ELR (cell line): ENCODE measurements at regions not wholly inside any gene's neighbourhood (a gene's known extent, or its start where the extent isn't known, plus 50 kb on each side); places are given as distances from the start of the nearest gene placed in this dataset.
"Not testable (repeated sequence)": the region's sequence is repeated elsewhere in the genome, so short reads cannot be mapped to it uniquely, and the experiment has no call there.

Source experiments
- DNase-seq: peaks from one replicate; pipeline ENCODE4 v3.0.0-alpha.2; 2015; ENCODE audit warnings: low read depth

DNA sequence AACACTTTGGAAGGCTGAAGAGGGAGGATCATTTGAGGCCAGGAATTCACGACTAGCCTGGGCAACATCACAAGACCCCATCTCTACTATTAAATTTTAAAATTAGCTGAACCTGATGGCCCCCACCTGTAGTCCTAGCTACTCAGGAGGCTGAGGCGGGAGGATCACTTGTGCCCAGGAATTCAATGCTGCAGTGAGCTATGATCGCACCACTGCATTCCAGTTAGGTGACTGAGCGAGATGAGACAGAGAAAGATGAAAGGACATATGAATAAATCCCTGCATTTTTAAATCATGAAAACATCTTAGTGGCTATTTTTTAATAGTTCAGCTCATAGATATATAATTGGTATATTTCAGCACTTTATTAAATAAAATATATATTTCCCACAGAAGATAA, 93.8 kb downstream of the GPR63 start:
- DNase-seq, result peak; percentile 30

DNA sequence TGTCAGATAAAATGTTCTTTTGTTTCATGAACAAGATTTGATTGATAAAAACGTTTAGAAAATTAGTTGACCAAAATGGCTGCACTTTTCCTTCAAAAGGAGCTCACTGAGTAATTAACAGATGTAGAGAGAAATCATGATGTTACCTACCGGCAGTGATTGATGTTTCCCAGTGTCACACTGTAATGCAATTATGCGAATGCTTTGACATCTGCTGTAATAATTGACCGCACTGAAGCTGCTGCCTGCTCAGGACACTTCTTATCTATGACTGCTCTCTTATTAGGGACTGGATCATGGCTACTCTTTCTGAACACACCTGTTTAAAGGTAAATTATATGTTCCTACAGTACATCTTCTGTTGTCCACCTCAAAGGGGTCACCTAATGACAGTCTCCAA, 94.6 kb downstream of the GPR63 start:
- DNase-seq, result no peak

DNA sequence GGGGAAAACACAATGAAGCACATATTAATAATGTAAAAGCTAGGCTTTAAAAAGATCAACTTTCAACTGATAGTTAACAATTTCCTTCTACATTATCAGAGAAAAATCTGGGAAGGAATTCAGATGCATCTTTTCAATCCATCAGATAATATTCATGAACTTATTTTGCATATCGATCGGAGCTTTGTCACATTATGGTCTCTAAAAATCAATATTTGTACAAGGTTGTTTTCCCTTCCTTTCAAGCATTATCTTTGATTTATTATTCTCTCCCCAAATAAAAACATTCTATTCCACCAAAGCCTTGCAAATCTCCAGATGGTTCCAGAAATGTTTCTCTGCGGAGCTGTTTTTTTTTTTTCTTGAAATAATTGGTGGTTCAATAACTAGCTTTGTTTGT, 101.9 kb downstream of the GPR63 start:
- no peak for DNase-seq

DNA sequence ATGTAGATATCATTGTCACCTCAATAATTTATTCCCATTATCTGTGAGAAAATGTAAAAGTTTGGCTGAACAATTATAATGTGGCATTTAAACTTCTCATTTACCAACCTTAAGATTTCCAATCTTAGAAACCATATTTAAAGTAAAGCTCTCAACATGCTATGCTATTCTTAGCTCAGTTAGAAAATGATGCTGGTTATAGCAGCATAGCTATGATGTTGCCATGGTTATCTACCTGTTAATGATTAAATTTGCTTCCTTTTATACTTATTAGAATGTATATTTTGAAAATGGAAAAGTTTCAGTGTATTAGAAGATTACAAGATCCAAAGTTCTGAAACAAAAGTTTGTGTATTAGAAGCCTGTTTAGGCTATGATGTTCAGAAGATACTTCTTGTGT, 110.1 kb downstream of the GPR63 start:
- DNase-seq, result no peak

DNA sequence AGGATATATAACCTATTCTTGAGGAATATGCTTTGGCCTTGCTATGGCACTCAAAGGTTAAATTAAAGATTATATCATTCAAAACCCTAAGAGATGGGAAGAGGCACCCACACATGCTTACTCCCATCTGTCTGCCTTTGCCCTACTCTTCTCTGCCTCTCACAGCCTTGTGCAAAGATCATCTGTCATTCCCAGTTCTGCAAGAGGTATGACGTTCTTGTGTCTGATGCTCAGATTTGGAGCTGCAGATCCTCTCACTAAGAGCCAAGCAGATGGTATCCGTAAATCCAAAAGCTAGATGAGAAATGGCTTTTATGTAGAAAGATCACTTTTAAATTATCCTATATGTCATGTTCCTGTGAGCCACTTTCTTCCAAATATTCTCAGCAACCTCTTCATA, 112.0 kb downstream of the GPR63 start:
- DNase-seq, result no peak

DNA sequence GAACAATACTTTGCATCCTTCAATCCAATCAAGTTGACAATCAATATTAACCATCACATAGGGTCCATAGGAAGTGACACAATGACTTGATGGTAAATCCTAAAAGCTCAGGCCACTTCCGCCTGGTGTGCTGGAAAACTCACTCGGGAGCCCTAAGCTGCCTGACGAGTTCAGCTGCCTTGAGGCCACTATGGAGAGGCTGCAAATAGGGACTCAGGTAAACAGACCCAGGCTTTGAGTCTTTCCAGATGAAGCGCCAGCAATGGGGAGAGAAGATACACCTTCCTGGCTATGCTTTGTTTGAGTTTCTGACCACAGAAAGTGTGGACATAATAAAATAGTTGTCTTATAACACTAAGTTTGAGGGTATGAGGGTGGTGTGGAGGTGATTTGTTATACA, 112.6 kb downstream of the GPR63 start:
- no peak for DNase-seq

DNA sequence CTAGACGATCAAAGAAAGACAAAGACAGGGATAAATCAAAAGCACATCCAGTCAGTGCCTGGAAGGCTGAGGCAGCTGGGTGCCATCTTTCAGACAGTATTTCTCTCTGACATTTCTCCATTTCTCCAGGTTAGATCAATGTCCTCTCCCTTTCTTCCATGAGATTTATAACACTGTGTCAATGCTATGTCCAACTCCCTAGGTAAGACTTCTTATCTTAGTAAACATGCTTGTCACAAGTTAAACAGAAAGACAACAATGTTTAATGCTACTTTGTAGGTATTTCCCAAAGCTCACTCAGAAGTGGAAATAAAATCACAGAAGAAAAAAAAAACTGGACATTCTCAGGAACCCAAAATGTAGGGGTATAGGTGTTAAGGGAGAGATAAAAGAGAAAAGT, 113.9 kb downstream of the GPR63 start:
- no peak for DNase-seq

DNA sequence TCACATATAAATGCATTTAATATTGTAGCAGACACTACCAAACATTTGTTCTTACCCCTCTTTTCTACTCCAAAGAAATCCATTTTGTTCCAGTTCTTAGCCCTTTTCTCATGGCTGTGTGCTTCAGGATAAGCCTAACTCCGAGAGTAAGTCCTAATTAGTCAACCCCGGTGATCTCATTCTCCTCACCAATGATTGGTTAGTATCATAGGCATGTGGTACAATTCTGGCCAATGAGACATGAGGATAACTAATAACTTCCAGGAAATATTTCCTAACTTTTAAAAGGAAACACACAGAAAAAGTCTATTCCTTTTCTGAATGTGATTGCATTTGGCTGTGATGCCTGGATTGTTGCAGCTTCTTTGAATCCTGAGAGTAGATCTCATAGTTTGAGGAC, 116.0 kb downstream of the GPR63 start:
- peak; percentile 9 for DNase-seq

DNA sequence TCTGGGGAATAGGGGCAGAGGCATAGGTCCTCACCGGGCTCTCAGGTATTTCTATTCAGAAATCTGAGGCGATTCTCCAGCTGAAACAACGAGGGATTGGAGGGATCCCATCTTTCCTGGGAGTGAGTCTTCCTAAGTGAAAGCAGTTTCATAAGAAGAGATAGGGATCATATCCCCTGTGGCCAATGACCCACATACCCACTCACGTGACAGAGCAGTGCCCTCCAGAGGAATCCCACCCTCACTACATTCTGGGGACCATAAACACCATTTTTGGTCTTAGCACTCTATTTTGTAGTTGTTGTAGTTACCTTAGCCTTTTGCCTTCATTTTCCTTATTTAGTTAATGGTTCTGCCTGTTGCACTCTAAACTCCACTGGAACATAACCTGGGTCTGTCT, 121.1 kb downstream of the GPR63 start:
- no peak for DNase-seq

DNA sequence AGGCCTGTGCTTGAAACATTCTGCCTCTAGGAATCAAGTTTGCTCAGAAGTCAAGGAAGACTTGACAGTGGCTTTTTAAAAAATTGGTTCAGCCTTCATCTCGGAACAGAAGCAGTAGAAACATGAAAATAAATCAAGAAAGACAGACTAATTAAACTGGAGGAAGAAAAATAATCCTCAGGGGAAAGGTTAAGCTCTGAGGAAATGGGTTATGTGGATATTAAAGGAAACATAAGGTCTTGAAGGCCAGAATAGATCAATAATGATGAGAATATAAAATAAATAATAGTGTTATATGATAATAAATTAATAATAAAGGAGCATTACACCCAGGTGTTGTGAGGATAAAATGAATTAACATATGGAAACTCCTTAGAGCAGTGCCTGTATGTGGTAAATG, 121.7 kb downstream of the GPR63 start:
- no peak for DNase-seq

DNA sequence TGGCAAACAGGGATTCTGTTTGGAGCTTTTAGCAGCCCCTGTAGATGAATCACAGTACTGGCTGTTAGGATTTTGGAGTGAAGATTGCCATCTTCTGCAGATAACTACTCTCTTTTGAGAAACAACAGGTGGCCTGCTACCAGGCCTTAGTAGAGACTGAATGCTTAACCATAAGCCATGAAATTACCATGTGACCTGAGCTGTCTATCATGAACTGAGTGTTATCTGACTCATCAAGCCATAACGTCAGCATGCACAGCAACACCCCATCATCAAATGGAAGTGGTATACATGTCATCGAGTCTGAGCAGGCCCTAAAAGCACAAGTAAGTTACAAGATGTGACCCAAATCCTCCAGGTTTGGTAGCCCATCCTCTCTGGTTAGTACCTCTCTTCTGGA, 132.6 kb downstream of the GPR63 start:
- no peak for DNase-seq

DNA sequence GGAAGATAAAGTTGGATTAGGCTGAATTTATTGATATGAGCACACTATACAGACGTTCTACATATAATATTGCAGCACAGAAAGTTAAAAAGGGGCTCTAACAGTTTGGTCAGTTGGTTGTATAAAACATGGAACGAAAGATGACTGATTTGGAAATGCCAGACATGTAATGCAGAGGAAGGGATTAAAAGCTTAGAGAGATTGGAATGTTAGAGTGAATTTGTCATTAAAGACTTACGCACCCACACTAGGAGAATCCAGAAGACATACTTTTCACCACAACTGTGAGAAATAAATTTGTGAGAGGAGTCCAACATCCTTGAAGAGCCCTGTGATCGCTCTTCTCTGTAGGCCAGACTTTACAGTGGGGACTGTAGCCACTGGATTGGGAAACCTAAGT, 134.7 kb downstream of the GPR63 start:
- no peak for DNase-seq

DNA sequence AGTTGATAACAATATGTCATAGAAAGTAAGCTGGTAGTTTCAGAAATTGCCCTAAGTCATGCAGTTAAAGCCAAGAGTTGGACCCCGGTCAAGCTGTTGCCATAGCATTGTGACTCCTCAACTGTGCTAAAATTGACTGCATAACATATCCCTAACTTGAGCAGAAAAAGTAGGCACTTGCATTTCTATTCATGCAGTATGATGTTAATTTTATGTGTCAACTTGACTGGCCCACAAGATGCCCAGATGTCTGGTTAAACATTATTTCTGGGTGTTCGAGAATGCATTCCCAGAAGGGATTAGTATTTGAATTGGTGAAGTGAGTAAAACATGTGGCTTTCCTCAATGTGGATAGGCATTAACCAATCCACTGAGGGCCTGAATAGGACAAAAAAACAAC, 136.4 kb downstream of the GPR63 start:
- no peak for DNase-seq

DNA sequence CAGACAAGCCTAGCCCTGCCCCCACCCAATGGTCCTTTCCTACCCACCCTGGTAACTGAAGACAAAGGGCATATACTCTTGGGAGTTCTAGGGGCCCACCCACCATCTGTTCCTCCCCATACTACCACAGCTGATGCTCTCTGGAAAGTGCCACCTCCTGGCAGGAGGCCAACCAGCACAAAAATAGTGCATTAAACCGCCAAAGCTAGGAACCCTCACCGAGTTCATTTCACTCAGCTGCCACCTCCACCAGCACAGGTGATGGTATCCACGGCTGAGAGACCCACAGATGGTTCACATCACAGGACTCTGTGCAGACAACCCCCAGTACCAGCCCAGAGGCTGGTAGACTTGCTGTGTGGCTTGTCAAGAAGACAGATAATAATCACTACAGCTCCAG, 131.5 kb downstream of the FHL5 start:
- DNase-seq, result not testable (repeated sequence)

DNA sequence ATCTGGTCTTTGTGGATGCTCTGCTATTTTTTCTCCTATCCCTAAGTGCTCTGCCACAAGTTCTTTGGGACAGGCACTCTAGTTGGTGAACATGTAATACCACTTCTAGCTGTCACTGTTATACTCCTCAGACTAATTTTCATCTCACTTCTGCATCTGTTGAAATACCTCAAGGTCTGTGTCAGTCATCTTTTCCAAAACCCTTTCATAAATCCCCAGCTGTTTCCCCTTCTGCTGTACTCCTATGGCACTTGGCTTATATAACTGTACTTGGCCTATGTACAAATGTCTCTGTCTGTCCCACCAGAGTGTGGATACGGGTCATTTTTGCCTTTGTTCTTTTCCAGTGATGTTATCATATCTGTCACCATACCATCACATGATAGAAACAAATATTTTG, 124.2 kb downstream of the FHL5 start:
- DNase-seq, result no peak

DNA sequence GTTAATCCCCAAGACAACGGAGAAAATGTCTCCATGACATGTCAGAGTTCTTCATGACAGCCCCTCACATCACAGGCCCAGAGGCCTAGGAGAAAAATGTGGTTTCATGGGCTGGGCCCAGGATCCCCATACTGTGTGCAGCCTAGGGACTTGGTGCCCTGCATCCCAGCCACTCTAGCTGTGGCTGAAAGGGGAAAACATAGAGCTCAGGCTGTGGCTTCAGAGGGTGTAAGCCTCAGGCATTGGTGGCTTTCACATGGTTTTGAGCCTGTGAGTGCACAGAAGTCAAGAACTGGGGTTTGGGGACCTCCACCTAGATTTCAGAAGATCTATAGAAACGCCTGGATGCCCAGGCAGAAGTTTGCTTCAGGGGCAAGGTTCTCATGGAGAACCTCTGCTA, 122.8 kb downstream of the FHL5 start:
- no peak for DNase-seq

DNA sequence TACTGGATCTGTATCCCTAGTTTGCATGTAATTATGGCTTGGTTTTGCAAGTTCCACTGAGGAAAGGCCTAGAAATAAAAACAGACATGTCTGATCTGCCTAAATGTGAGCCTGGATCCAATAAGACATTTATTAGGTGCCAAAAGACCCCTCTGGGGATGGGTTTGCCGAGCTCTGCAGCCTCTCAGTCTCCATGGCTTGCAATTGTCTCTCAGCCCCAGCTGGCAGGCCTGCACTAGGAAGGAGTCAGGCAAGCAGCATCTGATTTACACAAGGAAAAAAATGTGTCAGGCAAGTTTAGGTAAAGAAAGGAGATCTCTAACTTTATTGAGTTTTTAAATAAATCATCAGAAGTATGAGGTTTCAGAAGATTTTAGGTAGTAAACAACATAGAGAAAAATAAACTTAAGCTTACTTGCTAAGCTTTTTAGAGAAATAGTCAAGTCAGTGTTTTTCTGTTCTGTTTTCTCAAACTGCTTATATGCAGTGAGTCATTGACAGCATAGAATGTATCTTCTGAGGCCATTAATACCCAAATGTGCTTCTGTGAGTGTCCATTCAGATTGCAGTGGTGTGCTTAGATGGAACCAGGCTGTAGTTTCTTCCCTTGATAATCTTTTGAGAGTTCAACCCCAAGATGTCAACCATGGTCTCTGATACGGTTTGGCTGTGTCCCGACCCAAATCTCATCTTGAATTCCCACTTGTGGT, 121.0 kb downstream of the FHL5 start:
- DNase-seq, result no peak

DNA sequence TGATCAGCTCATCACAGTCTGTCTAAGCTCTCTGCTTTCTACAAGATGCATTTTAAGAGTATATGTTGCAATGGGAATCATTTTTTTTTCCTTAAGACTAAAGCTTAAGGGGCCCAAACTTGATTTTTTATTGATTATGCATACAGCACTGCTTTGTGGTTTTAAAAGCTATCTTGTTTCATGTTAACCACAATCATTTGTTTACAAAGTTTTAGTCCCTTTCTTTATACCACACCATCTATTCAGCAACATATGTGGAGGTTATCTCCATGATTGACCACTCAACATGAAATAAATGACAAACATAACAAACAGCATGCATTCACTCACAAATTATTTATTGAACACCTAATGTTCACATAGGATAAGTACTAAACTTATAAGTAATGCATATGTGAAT, 119.1 kb downstream of the FHL5 start:
- DNase-seq, result no peak

DNA sequence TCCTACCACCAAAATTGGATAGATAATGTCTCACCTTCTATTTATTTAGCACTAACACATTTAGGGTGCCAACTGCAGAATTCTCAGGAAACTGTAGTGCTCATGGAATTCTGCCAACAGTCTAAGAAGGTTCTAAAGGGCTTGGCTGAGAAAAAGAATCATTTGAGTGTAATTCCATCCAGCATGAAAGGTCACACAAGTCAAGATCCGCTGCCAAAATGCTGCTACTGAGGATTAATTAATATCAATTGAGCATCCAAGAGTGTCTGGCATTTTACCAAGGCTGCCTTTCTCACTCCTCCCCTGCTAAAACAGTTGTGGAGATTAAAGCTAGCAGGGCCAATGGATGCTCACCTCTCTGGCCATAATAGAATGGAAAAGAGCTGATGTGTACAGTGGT, 112.7 kb downstream of the FHL5 start:
- no peak for DNase-seq
